AG04449 (cell line): ENCODE measurements at regions not wholly inside any gene's neighbourhood (a gene's known extent, or its start where the extent isn't known, plus 50 kb on each side); places are given as distances from the start of the nearest gene placed in this dataset.
"Not testable (repeated sequence)": the region's sequence is repeated elsewhere in the genome, so short reads cannot be mapped to it uniquely, and the experiment has no call there.

Experiments
- CTCF ChIA-PET: fragments of 350-600 bp; formaldehyde crosslinking; extraction: SDS; loops from one replicate; lab custom pipeline; 2021; ENCODE audit warnings: antibody characterized with exemption; lab: Yijun Ruan, JAX
- POLR2A ChIA-PET: fragments of 400-600, 350-600 bp; formaldehyde crosslinking; extraction: SDS; loops from one replicate; lab custom pipeline; 2020; ENCODE audit warnings: antibody characterized with exemption, inconsistent platforms; lab: Yijun Ruan, JAX
- DNase-seq: peaks from one replicate; pipeline ENCODE4 v3.0.0-alpha.2; 2010; ENCODE audit warnings: low read depth, low spot score
- H3K4me3 ChIP-seq: 2 replicates; pipeline ENCODE4 v1.5.1; 2011; ENCODE audit warnings: low read depth, mild to moderate bottlenecking, control low read depth, low read length
- TF ChIP-seq, protein P1 (sequence below): IDR thresholded peaks from one replicate; pipeline ENCODE4 v1.5.1; 2011; ENCODE audit warnings: mild to moderate bottlenecking, moderate library complexity, low read length, control low read depth, inconsistent platforms; ENCODE audit not compliant: insufficient read depth; ENCODE audit errors: missing control alignments

DNA sequence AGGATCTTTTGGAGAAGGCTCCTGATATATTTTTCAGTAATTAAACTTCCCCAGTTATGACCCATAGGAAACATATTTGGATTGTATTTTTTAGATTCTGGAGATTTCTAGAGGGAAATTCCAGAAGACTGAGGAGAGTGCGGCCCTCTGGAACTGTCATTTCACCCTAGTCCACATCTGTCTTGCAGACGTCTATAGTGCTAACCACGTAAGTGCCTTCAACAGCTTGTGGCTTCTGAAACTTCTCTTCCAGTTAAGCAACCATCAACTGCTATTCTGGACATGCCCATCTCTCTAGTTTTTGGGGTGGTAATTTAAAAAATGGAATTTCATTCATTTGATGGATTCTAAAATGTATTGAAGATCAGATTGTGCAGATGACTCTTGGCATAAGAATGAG is 1098.8 kb downstream of the TMEM121 start:
- no peak overlapping the region for H3K4me3 ChIP-seq
- no peak for DNase-seq
- ChIA-PET CTCF (no interaction called here), POLR2A (no interaction called here)
- TF ChIP-seq, protein P1, sequence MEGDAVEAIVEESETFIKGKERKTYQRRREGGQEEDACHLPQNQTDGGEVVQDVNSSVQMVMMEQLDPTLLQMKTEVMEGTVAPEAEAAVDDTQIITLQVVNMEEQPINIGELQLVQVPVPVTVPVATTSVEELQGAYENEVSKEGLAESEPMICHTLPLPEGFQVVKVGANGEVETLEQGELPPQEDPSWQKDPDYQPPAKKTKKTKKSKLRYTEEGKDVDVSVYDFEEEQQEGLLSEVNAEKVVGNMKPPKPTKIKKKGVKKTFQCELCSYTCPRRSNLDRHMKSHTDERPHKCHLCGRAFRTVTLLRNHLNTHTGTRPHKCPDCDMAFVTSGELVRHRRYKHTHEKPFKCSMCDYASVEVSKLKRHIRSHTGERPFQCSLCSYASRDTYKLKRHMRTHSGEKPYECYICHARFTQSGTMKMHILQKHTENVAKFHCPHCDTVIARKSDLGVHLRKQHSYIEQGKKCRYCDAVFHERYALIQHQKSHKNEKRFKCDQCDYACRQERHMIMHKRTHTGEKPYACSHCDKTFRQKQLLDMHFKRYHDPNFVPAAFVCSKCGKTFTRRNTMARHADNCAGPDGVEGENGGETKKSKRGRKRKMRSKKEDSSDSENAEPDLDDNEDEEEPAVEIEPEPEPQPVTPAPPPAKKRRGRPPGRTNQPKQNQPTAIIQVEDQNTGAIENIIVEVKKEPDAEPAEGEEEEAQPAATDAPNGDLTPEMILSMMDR = no peak

- CTCF ChIA-PET, POLR2A ChIA-PET, H3K4me3 ChIP-seq, DNase-seq: not testable (repeated sequence)
These were observed 1100.1 kb downstream of the TMEM121 start for GRCh38 chr14:106626469-106626868.

- POLR2A ChIA-PET, DNase-seq, H3K4me3 ChIP-seq, CTCF ChIA-PET: not testable (repeated sequence)
These were observed 1100.7 kb downstream of the TMEM121 start for GRCh38 chr14:106626942-106627588.

DNA sequence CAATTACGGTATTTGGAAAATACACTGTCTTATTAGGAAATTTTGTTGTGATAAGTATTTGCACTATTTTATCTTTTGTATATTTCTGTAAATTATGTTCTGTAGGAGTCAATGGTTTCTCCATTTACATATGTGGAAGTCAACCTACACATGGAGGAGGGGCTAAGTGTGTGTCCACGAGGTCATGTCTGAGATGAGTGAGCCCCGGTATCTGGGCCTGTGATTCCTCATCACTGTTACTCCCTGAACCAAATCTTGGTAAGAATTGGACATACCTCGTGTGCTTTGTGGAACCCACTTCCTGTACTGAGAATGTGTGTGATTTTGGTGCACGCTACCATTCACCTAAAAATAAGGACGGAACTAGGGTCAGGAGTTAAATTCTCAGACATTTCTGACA is 1105.5 kb downstream of the TMEM121 start:
- TF ChIP-seq, protein P1 = no peak
- no peak overlapping the region for H3K4me3 ChIP-seq
- DNase-seq = no peak
- CTCF ChIA-PET = no interaction called here
- POLR2A ChIA-PET = no interaction called here

DNA sequence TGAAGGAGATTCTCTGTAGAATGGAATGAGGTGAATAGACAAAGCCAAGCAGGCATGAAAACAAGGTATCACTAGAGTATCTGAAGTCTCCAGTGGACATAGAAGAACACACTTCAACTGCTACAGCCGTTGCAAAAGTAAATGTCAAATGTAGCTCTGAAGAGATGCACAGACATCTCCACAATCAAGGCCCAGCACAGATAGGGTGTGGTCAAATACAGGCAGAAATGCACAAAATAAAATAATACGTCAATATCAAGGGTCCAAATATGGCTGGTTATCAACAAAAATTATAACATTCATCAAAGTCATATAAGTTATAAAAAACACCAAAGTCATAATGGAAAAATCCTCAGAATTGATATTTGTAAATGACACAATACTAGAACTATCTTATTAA is 1107.3 kb downstream of the TMEM121 start:
- no peak for DNase-seq
- H3K4me3 ChIP-seq = no peak overlapping the region
- CTCF ChIA-PET = no interaction called here
- TF ChIP-seq, protein P1 = no peak
- POLR2A ChIA-PET = no interaction called here

DNA sequence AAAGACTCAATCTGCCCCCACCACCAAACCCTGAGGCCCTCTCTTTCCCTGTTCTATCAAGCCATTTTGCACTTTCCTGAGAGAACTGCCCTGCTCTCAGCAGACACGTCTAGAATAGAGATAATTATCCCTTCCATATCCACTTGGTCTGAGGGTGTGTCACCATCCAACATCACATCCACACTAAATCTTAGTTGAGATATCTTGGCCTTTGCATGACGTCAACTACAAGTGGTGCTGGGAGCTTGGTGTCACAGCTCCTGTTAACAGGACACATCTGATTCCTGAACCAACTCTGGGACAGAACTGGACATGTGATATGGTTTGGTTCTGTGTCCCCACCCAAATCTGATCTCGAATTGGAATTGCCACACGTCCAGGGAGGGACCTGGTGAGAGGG is 1109.2 kb downstream of the TMEM121 start:
- no peak for DNase-seq
- POLR2A ChIA-PET = no interaction called here
- CTCF ChIA-PET = no interaction called here
- no peak overlapping the region for H3K4me3 ChIP-seq
- TF ChIP-seq, protein P1 = no peak

DNA sequence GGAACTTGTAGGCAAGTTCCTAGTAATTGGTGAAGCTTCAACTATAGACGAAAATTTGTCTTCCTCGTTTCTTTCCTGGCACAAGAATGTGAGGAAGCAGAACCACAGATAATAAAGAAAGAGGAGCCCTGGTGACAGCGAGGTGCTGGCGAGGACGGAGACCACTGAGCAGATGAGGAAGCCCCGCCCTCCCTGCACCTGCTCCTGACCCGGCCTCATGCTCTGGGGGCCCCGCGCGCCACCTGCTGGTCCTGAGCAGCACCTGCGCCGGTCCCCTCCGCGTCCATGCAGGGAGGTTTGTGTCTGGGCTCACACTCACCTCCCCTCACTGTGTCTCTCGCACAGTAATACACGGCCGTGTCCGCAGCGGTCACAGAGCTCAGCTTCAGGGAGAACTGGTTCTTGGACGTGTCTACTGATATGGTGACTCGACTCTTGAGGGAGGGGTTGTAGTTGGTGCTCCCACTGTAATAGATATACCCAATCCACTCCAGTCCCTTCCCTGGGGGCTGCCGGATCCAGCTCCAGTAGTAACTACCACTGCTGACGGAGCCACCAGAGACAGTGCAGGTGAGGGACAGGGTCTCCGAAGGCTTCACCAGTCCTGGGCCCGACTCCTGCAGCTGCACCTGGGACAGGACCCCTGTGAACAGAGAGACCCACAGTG is 1112.5 kb downstream of the TMEM121 start:
- CTCF ChIA-PET, DNase-seq, POLR2A ChIA-PET, H3K4me3 ChIP-seq: not testable (repeated sequence)

DNA sequence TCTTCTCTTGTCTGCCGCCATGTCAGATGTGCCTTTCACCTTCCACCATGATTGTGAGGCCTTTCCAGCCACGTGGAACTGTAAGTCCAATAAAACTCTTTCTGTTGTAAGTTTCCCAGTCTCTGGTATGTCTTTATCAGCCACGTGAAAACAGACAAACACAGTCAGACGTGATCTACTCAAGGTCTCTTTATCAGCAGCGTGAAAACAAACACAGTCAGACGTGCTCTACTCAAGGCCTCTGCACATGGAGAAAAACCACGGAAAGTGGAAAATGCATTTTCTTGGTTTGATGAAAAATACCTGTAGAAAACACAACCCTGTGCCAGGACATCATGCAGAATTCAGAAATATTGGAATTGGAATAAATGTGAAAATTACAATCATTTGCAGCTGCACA is 1115.7 kb downstream of the TMEM121 start:
- no peak overlapping the region for H3K4me3 ChIP-seq
- TF ChIP-seq, protein P1 = no peak
- ChIA-PET POLR2A (no interaction called here), CTCF (no interaction called here)
- no peak for DNase-seq

- H3K4me3 ChIP-seq, CTCF ChIA-PET, DNase-seq, POLR2A ChIA-PET: not testable (repeated sequence)
These were observed 1116.6 kb downstream of the TMEM121 start for GRCh38 chr14:106642971-106643370.

- DNase-seq, POLR2A ChIA-PET, H3K4me3 ChIP-seq, CTCF ChIA-PET: not testable (repeated sequence)
These were observed 1122.5 kb downstream of the TMEM121 start for GRCh38 chr14:106648874-106649273.
